Natural killer cell (primary cell): ENCODE measurements at regions not wholly inside any gene's neighbourhood (a gene's known extent, or its start where the extent isn't known, plus 50 kb on each side); places are given as distances from the start of the nearest gene placed in this dataset.

ENCODE experiments used
- ATAC-seq, 3 donors: fragments of 150-1000 bp in 2 of 3; fragments of 200-7000 bp in 1 of 3; cut with Tn5 transposase; 1 replicate in 1 of 3; 2 replicates in 2 of 3; pipeline ENCODE4 v1.10.0; 2021; ENCODE audit warnings: mild to moderate bottlenecking in 2 of 3, moderate library complexity in 2 of 3
- DNase-seq, 2 donors: peaks; one replicate each; pipeline versions ENCODE4 v3.0.0 to v3.0.0-alpha.2; 2013 to 2021; ENCODE audit warnings: mixed read lengths in 1 of 2
- H3K27ac ChIP-seq: one replicate; pipeline ENCODE4 v1.5.1; 2013; ENCODE audit warnings: mild to moderate bottlenecking, low read length
- H3K27me3 ChIP-seq: one replicate; pipeline ENCODE4 v1.6.1; 2013; ENCODE audit warnings: low read length; ENCODE audit not compliant: control insufficient read depth, insufficient read depth
- H3K36me3 ChIP-seq: one replicate; pipeline ENCODE4 v1.6.1; 2013; ENCODE audit warnings: low read length; ENCODE audit not compliant: control insufficient read depth, insufficient read depth
- H3K4me1 ChIP-seq: one replicate; pipeline ENCODE4 v1.6.1; 2013; ENCODE audit warnings: low read length; ENCODE audit not compliant: control insufficient read depth, insufficient read depth
- H3K4me3 ChIP-seq: one replicate; pipeline ENCODE4 v1.5.1; 2013; ENCODE audit warnings: low read length
- H3K9me3 ChIP-seq: one replicate; pipeline ENCODE4 v1.6.1; 2013; ENCODE audit warnings: low read length; ENCODE audit not compliant: control insufficient read depth, insufficient read depth
- H3K27ac Mint-ChIP-seq, 2 donors: one replicate each; pipeline ENCODE4 v1.8.0; 2022; ENCODE audit warnings: mild to moderate bottlenecking in 2 of 2, mixed read lengths in 2 of 2, moderate library complexity in 1 of 2
- H3K27me3 Mint-ChIP-seq, 2 donors: one replicate each; pipeline ENCODE4 v1.8.0; 2022; ENCODE audit warnings: low read depth in 2 of 2, mixed read lengths in 2 of 2
- H3K36me3 Mint-ChIP-seq: one replicate; pipeline ENCODE4 v1.8.0; 2022; ENCODE audit warnings: mixed read lengths
- H3K4me1 Mint-ChIP-seq, 2 donors: one replicate each; pipeline ENCODE4 v1.8.0; 2022; ENCODE audit warnings: mixed read lengths in 2 of 2
- H3K4me3 Mint-ChIP-seq: one replicate; pipeline ENCODE4 v1.8.0; 2022; ENCODE audit warnings: mild to moderate bottlenecking, moderate library complexity, mixed read lengths
- H3K9me3 Mint-ChIP-seq, 2 donors: one replicate each; pipeline ENCODE4 v1.8.0; 2022; ENCODE audit warnings: mixed read lengths in 2 of 2
- CTCF ChIP-seq: fragments of 200-600 bp; IDR thresholded peaks from one replicate; pipeline ENCODE4 v1.8.0; 2022; ENCODE audit warnings: antibody characterized with exemption
- WGBS: methylation state at CpG from one replicate; pipeline ENCODE4 v1.1.7; 2013; ENCODE audit warnings: missing lambda C conversion rate; ENCODE audit not compliant: insufficient coverage; 5-methylcytosine and 5-hydroxymethylcytosine counted together
- intact Hi-C: fragments of 100-400 bp; cut with micrococcal nuclease; formaldehyde crosslinking; loops from one replicate; pipeline ENCODE4 v1.14.2; 2022

GRCh38 chr10:6648894-6649720, 69.0 kb upstream of the PRKCQ start:
- ATAC-seq: no peak
- Mint-ChIP-seq H3K27ac (no peak overlapping the region), H3K36me3 (no peaks in the 10 kb centered on the region), H3K4me1 (peaks cover 8 to 10% of the 10 kb centered on the region in 2 donors), H3K9me3 (no peaks in the 10 kb centered on the region), H3K4me3 (no peak overlapping the region), H3K27me3 (peaks cover 0 to 8% of the 10 kb centered on the region in 2 donors)
- intact Hi-C loops: loop anchor here (1.0 to 2.0 kb wide), 3 partner anchors 29 to 204 kb away; no protein-coding TSS in a partner anchor
- TF ChIP-seq CTCF: no peak
- WGBS: 78% methylated on average over 8 of the region's 8 CpGs
- Histone ChIP-seq H3K9me3 (no peaks in the 10 kb centered on the region), H3K36me3 (no peaks in the 10 kb centered on the region), H3K4me1 (peaks cover 6% of the 10 kb centered on the region), H3K4me3 (no peak overlapping the region), H3K27me3 (no peaks in the 10 kb centered on the region), H3K27ac (no peak overlapping the region)
- no peak for DNase-seq

GRCh38 chr10:6647811-6648526, 67.9 kb upstream of the PRKCQ start:
- no peaks in the 10 kb centered on the region for H3K36me3 ChIP-seq
- peaks cover 7% of the 10 kb centered on the region for H3K4me1 ChIP-seq
- H3K9me3 ChIP-seq: no peaks in the 10 kb centered on the region
- intact Hi-C loops: loop anchor here (1.0 to 2.0 kb wide), 3 partner anchors 30 to 203 kb away; no protein-coding TSS in a partner anchor
- Mint-ChIP-seq H3K27ac (peak overlapping the region; percentile 33 to 51), H3K9me3 (no peaks in the 10 kb centered on the region), H3K27me3 (peaks cover 0 to under 1% of the 10 kb centered on the region in 2 donors), H3K36me3 (no peaks in the 10 kb centered on the region), H3K4me3 (no peak overlapping the region), H3K4me1 (peaks cover 17 to 18% of the 10 kb centered on the region in 2 donors)
- peak; percentile 94 for TF ChIP-seq CTCF
- H3K4me3 ChIP-seq: no peak overlapping the region
- DNase-seq (peak; percentile 45 to 86), ATAC-seq (peak; percentile 88 to 95 (median 93))
- 47% methylated on average over 13 of the region's 13 CpGs for WGBS
- H3K27me3 ChIP-seq: no peaks in the 10 kb centered on the region
- no peak overlapping the region for H3K27ac ChIP-seq

GRCh38 chr10:6643962-6644361, 63.9 kb upstream of the PRKCQ start:
- Histone ChIP-seq H3K9me3 (no peaks in the 10 kb centered on the region), H3K27me3 (no peaks in the 10 kb centered on the region), H3K4me1 (peaks cover 12% of the 10 kb centered on the region), H3K27ac (no peak overlapping the region), H3K36me3 (no peaks in the 10 kb centered on the region), H3K4me3 (no peak overlapping the region)
- peak overlapping the region; percentile 25 for H3K4me3 Mint-ChIP-seq
- WGBS: 38% methylated on average over 3 of the region's 3 CpGs
- ATAC-seq (peak; percentile 46 to 60 (median 57)), DNase-seq (no peak)
- no peaks in the 10 kb centered on the region for H3K9me3 Mint-ChIP-seq
- intact Hi-C loops: no loop called here
- H3K36me3 Mint-ChIP-seq: no peaks in the 10 kb centered on the region
- H3K4me1 Mint-ChIP-seq: peaks cover 27 to 28% of the 10 kb centered on the region in 2 donors
- peak overlapping the region; percentile 54 to 57 for H3K27ac Mint-ChIP-seq
- TF ChIP-seq CTCF: no peak
- no peaks in the 10 kb centered on the region for H3K27me3 Mint-ChIP-seq
